ENCODE measurements at regions not wholly inside any gene's neighbourhood (a gene's known extent, or its start where the extent isn't known, plus 50 kb on each side); places are given as distances from the start of the nearest gene placed in this dataset.

DNA sequence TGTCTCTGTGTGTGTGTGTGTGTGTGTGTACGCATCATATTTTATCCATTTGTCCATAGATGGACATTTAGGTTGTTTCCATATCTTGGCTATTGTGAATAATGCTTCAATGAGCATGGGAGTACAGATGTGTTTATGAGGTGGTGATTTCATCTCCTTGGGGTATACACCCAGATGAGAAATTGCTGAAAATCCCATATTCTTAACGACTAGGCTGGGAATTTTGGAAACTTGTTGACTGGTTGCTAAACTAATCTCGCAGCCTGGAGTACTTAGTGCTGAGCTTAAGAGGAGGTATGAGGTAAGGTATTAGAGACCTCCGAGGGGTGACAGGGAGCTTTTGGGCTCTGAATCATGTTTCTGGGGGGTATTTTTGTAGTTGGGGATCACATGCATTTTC lies 66.0 kb upstream of the SPRED2 start:
- no peak for DNase-seq (ENCODE audit: low read depth)

DNA sequence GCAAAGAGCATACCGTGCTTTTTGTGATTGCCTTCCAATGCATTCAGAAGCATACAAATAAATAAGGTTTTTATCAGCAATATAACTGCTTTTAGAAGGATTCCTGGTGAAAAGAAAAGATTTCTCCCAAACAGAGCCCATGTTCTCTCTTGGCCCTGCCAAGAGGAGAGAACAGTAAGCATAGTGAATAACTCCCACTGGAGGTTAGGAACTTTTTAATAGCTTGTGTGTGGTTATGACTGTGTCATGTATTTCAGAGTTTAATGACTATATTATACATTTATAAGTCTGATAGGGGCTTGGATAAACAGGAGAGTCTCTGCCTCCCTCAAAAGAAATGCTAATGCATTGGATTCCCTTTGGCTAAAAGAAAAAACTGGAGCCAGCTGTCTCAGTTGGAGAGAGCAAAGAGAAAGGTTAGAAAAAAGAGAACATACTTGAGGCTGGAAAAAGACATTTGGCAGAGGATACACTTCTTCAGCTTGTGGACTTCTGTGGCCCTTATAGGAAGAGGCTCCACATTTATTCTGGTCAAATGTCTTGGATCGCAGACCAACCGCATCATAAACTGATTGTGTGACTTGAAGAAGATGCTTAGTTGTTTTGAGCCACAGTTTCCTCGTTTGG lies 63.0 kb upstream of the SPRED2 start:
- DNase-seq (ENCODE audit: low read depth), result no peak

DNA sequence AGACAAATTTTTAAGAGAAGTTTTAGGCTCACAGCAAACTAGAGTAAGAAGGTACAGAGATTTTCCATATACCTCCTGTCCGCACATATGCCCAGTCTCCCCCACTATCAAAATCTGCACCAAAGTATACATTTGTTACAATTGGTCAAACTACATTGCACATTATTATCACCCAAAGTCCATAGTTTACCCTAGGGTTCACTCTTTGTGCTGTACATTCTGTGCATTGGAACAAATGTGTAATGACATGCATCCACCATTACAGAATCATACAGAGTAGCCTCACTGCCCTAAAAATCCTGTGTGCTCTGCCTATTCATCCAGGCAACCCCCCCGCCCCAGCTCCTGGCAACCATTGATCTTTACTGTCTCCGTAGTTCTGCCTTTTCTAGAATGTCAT lies 61.7 kb upstream of the SPRED2 start:
- no peak for DNase-seq (ENCODE audit: low read depth)

DNA sequence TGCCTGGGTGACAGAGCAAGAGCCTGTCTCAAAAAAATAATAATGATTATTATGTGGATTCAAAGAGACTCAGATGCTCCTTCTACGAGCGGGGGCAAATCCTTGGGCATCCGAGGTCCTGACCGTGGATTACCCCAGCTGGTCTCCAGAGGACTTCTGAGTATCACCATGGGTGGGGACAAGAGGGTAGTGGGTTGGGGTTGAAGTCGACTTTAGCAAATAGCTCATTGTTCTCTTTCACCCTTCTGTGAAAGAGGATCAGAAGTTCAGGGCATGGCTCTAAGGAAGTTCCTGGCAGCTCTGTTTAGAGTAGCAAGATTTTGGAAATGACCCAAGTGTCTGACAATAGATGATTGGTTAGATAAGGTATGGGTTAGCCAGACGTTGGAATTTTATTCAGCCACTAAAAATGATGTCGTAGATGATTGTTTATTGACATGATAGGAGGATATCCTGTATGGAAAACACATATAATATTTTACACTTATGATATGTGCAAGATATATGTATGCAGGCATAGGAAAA lies 59.0 kb upstream of the SPRED2 start:
- no peak for DNase-seq (ENCODE audit: low read depth)

DNA sequence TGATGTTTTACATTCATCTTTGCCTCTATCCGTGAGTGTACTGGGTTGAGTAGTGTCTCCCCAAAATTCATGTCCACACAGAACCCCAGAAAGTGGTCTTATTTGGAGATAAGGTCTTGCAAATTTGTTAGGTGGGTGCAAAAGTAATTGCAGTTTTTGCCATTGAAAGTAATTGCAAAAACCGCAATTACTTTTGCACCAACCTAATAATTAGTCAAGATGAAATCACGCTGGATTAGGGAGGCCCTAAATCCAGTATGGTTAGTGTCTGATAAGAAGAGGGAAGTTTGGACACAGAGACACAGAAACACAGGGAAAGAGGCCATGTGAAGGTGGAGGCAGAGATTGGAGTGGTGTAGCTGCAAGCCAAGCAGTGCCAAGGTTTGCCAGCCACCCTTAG lies 57.8 kb upstream of the SPRED2 start:
- DNase-seq (ENCODE audit: low read depth), result no peak

DNA sequence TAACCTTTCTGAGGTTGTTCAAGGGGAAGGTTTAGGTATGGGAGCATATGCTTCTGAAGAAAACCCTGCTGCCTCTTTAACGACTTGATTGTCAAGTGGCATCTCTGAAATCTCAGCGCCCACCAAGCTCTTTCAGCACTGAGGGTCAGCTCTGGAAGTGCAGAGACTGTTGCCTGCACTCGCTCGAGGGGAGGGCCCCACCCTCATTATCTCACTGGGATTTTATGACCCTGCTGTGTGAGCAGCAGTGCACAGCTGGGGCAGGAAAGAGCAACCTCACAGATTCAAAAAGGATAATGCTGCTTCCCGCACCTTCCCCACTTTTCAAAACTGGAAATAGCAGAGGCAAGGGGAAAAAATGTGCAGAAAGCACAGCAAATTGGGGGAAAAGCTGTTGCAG lies 56.9 kb upstream of the SPRED2 start:
- no peak for DNase-seq (ENCODE audit: low read depth)

DNA sequence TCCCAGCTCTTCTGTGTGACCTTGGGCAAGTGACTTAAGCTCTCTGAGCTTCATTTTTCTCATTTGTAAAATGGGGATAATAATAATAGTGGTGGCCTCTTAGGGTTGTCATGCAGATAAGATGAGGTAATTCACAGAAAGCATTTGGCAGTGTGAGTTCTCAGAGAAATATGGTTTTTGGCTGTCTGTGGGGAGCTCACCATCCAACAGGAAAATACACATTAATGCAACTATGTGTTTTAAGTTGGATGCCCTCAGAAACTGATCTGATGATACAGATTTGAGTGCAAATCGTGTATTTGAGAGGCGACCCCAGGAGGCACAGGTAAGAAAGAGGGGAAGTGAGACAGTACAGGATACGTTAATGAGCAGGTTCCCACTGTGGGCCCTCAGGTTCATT lies 56.1 kb upstream of the SPRED2 start:
- DNase-seq (ENCODE audit: low read depth), result no peak

DNA sequence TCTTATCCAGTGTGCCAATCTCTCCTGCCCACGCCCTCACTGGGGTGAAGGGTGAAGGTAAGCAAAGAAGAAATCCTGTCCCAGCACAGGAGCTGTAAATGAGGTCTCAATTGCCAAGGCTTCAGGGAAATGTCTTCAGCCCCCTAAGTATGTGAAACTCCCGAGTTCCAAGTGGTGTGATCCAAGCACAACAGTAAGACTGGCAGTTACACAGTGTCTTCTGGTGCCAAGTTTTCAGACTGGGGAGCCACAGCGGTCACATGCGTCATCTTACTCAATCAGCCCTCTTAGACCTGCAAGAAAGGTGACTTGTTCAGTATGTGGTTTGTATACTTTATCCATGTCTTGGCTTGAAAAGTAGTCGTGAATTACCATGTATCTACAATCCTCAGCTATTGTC lies 55.0 kb upstream of the SPRED2 start:
- no peak for DNase-seq (ENCODE audit: low read depth)

DNA sequence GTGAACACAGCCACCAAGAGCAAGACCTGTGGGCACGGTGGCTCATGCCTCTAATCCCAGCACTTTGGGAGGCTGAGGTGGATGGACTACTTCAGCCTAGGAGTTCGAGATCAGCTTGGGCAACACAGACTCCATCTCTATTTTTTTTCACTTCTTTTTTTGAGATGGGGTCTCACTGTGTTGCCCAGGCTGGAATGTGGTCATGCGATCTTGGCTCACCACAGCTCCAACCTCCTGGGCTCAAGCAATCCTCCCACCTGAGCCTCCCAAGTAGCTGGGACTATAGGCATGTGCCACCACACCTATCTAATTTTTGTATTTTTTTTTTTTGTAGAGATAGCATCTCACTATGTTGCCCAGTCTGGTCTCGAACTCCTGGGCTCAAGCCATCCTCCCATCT lies 54.4 kb upstream of the SPRED2 start:
- DNase-seq (ENCODE audit: low read depth), result no peak

DNA sequence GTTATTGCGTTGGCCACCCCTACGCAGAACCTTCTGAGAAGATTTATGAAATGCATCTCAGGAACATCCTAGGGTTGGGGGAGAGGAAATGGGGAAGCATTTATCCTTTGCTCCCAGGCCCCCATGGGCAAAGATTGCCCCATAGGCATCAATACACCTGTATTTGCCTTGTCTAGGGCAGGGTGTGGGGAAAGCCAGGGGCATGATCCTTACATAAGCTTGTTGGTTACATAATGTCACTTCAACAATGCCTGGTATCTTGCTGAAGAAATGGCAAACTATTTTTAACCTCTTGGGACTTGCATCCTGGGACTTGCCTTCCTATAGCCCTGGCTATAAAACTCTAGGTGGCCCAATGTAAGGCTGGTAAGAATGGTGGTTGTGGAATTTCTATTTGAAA lies 53.9 kb upstream of the SPRED2 start:
- no peak for DNase-seq (ENCODE audit: low read depth)

DNA sequence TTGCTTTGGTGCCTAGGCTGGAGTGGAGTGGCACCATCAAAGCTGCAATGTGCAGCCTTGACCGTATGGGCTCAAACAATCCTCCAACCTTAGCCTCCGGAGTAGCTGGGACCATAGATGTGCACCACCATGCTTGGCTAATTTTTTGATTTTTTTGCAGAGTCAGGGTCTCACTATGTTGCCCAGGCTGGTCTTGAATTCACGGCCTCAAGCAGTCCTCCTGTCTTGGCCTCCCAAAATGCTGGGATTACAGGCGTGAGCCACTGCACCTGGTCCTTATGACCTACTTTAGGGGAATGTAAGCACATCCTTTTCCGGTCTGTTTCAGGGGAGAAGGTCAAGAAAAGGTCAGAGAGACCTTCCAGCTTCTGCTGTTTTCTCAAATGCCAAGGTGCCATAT lies 53.4 kb upstream of the SPRED2 start:
- DNase-seq (ENCODE audit: low read depth), result no peak

DNA sequence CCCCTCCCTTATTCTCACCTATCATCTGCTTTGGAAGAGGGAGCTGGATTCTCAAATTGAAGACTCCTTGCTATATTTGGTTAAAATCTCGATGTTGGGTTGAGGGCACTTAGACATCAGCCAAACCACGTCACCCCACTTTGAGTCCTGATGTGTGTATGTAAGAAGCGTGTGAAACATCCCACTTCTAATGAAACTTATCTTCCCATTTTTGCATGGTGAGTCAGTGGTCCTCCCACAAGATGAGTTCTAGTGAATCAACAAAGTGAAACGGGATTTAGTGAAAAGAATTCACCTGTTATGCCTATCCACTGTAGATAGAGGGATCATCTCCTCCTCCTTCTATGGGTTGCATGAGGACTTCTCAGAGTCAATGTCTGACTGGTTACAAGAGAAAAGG lies 51.4 kb upstream of the SPRED2 start:
- peak; percentile 63 for DNase-seq (ENCODE audit: low read depth)

DNA sequence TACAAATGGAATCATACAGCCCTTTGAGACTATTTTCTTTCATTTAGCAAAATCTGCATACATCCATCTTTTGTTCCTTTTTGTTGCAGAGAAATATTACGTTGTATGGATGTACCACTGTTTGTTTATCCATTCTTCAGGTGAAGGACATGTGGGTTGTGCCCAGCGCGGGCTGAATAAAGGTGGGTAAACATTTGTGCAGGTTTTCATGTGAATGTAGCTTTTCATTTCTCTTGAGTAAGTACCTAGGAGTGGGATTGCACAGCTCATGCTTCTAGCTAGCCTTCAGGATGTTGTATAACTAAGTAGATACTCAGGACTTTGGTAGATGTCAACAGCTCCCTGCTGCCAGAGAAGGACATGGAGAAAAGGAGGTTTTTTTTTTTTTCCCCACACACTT lies 50.6 kb upstream of the SPRED2 start:
- DNase-seq (ENCODE audit: low read depth), result no peak

Measured in amniotic epithelial cell (primary cell).